ENCODE measurements at regions not wholly inside any gene's neighbourhood (a gene's known extent, or its start where the extent isn't known, plus 50 kb on each side); places are given as distances from the start of the nearest gene placed in this dataset.
"Not testable (repeated sequence)": the region's sequence is repeated elsewhere in the genome, so short reads cannot be mapped to it uniquely, and the experiment has no call there.

DNA sequence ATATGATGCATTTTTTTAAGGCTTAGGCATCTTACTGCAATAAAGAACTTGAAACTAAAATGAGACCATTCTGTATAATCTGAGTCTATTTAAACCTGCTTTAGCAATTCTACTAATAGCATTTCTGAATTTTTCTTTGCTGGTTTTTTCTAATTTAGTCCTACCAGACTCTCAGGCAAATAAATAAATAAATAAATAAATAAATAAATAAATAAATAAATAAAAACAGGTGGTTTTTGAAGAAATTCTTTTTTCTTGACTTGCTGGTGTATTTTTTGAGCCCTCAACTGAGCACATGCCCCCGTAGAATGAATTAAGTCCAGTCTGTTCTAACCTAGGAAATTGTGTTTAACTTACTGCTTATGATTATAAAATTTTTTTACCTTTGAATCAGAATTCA is 134.7 kb upstream of the FOXP2 start:
- no peak for DNase-seq (ENCODE audit: low read depth, low spot score)

DNA sequence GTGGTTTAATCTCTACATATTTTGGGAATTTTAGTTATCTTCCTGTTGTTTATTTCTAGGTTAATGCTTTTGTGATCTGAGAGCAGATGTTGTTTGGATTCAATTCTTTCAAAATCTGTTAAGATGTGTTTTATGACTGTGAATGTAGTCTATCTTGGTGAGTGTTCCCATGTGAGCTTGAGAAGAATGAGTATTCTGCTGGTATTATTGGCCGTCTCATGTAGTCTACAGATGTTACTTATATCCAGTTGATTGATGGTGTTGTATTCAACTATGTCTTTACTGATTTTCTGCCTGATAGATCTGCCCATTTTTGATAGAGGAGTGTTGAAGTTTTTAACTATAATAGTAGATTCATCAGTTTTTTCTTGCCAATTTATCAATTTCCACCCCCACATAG is 141.4 kb upstream of the FOXP2 start:
- no peak for DNase-seq (ENCODE audit: low read depth, low spot score)

DNA sequence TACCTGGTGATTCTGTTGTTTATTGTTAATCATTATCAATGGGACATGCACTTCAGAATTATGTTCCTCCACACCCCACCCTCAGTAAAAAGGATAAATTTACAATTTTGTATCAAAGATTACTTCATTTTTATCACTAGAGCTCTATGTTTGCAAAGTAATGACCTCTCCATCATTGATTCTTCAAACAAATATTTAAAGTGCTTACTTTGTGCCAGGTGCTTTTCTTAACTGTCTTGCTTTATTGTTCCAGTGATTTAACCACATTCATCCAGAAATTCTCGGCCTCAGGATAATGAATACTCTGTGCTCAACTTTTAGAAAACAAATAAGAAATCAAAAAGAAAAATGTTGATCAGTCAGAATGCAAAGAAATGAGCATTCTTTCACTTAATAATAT is 144.9 kb upstream of the FOXP2 start:
- DNase-seq (ENCODE audit: low read depth, low spot score): no peak

DNA sequence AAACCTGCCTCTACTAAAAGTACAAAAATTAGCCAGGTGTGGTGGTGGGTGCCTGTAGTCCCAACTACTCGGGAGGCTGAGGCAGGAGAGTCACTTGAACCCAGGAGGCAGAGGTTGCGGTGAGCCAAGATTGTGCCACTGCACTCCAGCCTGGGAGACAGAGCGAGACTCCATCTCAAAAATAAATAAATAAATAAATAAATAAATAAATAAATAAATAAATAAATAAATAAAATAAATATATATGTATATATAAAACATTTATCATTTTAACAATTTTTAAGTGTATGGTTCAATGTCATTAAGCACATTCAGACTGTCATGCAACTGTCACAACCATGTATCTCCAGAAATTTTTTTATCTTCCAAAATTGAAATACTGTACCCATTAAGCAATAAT is 147.1 kb upstream of the FOXP2 start:
- DNase-seq (ENCODE audit: low read depth, low spot score): not testable (repeated sequence)

DNA sequence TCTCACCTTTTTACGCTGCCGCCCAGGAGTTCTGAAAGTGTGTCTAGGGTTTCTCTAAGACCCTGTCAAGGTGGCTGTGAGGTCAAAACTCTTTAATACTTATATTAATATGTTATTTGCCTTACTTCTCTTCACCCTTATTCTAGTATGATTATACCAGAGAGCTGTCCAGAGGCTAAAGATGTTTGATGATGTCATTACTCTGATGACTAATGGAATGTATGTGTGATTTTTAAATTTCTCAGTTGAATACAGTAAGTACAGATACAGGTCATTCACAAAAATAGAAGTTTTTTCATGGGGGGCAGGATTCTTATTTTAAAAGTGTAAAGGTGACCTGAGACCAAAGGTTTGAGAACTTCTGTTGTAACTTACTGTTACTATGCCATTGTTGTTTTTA is 150.6 kb upstream of the FOXP2 start:
- no peak for DNase-seq (ENCODE audit: low read depth, low spot score)

DNA sequence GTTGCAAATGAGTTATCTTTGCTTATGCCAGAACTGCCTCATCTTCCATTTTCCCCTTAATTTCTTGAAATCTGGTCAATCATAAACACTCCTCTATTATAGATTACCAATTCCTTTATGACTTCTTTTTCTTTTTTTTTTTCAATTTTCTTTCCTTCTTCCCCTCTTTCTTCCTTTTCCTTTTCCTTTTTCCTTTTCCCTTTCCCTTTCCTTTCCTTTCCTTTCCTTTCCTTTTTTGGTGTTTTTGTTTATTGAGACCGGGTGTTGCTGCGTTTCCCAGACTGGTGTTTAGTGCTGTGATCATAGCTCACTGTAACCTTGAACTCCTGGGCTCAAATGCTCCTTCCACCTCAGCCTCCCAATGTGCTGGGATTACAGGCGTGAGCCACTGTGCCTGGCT is 151.4 kb upstream of the FOXP2 start:
- DNase-seq (ENCODE audit: low read depth, low spot score): no peak

DNA sequence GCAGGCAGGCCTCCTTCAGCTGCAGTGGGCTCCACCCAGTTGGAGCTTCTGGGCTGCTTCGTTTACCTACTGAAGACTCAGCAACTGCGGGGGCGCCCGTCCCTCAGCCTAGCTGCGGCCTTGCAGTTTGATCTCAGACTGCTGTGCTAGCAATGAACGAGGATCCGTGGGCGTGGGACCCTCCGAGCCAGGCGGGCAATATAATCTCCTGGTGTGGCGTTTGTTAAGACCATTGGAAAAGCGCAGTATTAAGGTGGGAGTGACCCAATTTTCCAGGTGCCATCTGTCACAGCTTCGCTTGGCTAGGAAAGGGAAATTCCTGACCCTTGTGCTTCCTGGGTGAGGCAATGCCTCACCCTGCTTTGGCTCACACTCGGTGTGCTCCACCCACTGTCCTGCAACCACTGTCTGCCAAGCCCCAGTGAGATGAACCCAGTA is 159.2 kb upstream of the FOXP2 start:
- DNase-seq (ENCODE audit: low read depth, low spot score): no peak

DNA sequence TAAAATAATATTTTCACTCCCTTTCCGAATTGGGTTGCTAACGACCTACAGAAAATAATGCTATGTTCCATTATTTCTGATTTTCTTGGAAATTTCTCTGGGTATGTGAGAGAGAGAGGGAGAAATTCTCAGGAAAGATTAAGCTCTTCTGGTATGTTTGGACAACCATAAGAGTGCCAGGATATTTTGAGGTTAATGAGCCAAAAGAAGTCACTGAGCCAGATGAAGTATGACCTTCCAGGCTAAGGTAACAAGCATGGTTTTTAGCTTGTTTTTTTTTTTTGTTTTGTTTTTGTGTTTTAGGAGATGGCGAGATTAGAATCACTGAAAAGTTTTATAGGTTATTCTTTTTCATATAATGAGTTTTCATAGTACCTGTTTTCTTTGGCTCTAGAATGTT is 171.0 kb upstream of the FOXP2 start:
- DNase-seq (ENCODE audit: low read depth, low spot score): no peak

DNA sequence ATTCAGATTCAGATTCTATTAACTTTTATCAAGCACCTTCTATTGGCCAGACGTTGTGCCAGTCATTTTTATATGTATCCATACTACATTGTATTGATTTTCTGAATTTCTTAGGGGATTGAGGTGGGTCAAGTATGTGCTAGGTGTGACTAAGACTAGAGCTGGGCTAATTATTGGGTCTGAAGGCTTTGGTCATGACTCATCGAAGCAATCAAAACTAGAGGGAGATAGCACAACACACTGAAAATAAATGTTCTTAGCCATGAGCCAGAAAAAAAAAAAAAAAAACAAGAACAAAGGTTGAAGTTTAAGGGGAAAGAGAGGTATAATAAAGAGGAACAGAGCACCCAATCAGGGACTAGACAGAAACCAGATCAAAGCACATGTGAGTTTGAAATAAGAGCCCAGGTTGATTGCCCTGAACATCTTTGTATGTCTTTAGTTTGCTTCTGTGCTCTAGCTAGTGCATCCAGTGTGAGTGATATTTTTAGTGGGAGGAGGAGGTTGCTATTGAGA is 171.6 kb upstream of the FOXP2 start:
- no peak for DNase-seq (ENCODE audit: low read depth, low spot score)

DNA sequence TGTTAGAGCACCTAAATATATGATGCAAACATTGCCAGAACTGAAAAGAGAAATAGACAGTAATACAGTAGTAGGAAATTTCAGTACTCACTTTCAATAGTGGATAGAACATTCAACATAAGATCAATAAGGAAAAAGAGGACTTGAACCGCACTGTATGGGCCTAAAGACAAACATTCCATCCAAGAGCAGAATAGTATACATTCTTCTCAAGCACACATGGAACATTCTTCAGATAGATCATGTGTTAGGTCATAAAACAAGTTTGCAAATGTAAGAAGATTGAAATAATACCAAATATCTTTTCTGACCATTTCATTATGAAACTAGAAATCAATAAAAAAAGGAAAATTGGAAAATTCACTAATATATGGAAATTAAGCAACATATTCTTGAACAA is 185.4 kb upstream of the FOXP2 start:
- no peak for DNase-seq (ENCODE audit: low read depth, low spot score)

DNA sequence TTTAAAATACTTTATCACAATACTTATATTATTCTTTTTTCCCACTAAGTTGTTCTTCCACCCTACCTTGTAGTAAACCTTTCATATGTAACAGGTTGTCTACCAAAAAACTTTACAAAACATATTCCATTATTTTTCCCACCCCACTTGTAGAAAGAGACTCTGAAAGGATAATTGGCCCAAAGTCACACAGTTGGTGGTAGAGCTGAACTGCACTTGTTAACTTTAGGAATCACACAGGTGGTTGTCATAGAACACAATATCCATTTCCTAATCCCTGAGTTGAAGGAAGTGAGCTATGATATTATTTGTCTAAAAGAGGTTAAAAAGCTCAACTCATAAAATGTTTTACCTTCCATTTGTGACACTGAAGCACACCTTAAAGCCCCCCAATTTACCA is 188.8 kb upstream of the FOXP2 start:
- DNase-seq (ENCODE audit: low read depth, low spot score): no peak

DNA sequence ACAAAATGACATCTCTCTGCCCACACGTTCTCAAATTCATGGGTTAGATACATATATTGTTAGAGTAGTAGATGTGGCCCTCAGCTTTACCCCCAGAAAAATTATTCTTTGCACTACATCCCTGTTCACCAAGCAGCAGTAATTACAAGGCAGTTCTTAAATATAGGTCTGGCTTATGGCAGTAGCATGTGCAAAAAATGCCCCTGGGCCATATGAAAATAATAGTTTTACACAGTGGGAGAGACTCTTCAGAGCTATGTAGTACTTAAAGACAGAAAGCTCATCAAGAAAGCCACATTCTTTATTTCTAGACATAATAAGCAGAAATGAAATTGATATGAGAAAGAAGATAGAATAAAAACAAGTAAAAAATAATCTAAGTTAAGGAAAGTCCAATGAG is 196.3 kb upstream of the FOXP2 start:
- DNase-seq (ENCODE audit: low read depth, low spot score): no peak

DNA sequence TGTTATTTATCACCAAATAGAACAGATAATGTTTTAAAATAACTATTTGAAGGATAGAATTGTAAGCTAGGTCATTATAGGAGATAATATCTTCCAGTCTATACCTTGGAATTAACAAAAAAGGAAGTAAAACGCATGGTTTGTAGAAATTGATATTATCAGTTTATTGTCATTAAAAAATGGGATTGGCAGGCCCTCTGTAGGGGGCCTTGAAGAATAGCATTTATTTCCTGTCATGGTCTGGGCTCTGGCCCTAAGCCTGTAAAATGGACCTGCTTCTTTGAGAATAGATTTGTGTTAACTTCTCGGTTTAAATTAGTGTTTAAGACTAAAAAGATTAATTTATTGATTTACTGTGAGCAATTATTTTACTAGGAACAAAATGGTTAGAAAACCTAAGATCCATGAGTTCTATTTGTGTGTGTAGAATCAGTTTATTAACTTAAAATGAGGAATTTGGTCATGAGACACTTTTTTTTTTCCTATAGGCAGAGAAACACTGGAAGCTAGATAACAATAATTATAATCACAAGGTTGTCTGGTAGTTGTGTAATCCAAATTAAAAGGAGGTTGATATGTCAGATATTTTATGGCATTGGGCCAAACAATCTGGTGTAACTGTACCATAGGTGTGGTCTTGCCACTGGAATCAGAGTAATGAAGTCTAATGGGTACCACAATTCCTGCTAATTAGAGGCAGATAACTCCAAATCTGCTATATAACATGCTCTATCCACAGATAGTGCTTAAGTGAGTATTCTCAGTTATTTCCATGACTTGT is 197.4 kb upstream of the FOXP2 start:
- DNase-seq (ENCODE audit: low read depth, low spot score): no peak

DNA sequence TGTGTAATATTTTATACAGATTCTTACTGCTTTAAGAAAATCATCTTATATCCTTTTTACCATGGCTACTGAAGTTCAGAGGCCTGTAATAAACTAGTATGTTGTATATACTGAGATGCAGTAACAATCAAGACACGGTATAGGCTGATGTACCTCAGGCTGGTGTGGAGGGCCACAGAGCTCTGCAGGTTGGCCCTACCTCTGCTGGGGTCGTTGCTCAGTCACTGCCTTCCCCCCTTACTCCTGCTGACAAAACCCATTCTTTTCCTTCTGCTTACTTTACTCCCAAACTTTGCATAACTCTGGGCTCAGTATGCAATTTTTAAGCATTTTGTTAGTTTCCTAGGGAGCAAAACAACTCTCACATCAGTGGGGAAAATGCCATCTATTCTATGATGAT is 200.1 kb upstream of the FOXP2 start:
- no peak for DNase-seq (ENCODE audit: low read depth, low spot score)

DNA sequence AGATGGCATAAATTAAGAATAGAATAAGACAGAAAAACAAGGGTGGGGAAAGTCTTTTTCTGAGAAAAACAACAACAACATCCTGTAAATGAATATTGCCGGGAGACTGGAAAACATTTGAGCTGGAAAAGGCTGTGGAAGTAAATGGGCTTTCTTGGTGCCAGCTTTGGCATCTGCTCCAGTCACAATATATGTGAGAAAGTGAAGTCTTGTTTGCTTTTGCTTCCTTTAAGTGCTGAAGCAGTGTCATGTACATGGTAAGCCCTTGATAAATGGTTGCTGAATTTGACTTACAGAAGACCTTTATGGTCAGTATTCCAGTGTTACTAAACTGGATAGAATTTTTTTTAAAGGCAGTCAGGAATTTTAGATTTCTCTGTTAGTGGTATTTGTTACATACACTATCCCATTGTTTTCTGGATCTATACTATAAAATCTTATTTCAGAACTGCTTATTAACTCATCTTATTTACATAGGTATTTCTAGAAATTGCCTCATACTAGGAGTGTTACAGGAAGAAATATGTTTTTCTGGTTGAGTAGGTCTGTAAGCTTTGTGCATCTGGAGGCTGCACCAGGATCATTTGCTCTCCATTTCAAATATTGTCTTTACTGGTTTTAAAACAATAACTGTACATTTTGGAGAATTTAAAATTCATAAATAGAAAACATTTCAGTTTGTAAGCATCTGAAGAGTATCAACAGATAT is 201.7 kb upstream of the FOXP2 start:
- DNase-seq (ENCODE audit: low read depth, low spot score): no peak

DNA sequence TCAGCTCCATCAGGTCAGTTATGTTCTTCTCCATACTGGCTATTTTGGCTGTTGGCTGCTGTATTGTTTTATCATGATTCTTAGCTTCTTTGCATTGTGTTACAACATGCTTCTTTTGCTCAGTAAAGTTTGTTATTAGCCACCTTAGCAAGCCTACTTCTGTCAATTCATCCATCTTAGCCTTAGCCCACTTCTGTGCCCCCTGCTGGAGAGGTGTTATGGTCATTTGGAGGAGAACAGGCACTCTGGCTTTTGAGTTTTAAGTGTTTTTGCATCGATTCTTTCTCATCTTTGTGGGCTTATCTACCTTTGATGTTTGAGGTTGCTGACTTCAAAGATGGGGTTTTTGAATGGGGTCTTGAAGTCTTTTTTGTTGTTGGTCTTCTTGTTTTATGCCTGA is 204.6 kb upstream of the FOXP2 start:
- DNase-seq (ENCODE audit: low read depth, low spot score): no peak

DNA sequence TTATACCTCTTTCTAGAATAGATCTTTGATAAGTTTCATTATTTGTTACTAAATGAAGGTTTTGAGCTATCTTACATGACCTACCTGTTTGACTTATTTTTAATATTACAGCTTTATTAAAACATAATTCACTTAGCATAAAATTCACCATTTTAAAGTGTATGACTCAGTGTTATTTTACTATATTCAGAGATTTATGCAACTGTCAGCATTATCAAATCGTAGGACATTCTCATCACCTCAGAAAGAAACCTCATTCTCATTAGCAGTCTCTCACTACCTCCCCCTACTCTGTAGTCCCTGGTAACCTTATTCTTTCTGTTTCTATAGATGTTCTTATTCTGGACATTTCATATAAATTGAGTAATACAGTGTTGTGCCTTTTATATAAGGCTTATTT is 207.9 kb upstream of the FOXP2 start:
- DNase-seq (ENCODE audit: low read depth, low spot score): no peak

DNA sequence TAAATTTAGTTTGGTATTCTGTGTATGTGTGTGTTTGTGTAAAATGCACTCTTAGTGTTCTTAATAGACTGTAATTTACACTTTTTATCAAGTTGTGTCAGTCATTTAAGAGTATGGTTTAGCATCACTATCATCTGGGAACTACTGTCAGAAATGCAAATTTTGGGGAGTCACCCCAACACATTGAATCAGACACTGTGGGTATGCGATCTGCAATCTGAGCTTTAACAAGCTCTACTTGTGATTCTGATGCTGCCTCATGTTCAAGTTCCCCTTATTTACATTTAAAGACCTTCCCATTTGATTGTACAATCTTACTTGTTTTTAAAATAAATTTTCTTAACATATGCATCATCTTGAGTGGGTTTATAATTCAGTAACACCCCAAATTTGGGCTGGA is 218.1 kb upstream of the FOXP2 start:
- no peak for DNase-seq (ENCODE audit: low read depth, low spot score)

DNA sequence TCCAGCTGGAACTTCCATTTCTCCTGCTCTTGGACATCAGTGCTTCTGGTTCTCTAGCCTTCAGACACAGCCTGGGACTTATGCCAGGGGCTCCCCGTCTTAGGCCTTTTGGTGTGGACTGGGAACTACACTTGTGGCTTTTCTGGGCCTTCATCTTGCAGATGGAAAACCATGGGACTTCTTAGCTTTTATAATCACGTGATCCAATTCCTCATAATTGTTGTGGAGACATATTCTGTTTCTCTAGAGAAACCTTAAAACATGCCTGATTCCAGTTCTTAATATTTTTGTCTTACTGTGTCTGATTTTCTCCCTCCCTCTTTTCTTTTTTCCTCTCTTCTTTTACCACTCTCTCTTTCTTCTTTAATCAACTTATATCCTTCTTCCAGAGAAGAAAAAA is 224.2 kb upstream of the FOXP2 start:
- DNase-seq (ENCODE audit: low read depth, low spot score): no peak

DNA sequence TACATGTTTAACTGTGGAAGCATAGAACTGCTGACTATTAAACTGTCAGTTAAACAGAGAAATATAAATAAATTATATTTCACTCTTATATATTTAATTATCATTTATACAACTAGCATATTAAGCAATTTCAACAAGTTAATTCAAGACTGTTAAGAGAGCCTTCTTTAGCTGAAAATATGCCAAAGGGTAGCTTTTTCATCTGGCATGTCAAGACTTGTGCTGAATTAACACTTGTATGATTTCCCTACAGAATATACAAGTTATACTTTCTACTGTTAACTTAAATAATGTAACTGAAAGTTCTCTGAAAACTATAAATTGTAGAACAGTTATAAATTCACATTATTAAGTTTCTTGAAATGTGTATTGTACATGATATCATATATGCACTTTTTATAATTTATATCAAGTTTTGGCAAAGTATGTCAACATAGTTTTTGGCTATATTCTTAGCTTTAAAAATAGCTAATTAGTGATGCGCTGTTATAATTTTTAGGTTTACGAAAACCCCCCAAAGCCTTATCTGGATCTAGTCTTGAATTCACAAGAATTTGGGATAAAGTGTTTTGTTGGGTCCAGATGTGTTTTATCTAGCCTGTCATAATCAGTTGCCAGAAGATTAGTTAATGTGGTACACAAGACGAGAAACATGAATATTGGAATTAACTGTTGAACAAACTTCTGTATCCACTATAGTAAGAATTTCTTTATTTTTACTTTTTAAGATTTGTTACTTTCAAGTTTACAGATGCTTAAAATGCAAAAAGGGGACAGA is 231.1 kb upstream of the FOXP2 start:
- no peak for DNase-seq (ENCODE audit: low read depth, low spot score)

DNA sequence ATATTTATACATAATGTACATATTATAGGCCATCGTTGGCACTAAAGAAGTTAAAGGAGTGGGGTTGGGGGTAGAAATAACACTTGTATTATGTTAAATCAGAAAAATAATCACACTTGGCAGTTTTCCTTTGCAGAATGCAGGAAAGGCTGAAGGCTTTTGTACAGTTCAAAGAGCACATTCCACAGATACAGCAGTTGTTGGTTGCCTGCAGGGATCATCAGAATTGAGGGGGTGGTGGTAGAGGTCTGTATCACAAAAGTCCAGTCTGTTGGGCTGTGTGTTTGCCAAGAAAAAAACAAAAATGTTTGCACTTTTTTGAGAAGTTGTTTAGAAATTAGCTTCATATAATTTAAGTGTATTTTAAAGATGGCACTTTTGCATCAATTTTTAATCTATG is 231.8 kb upstream of the FOXP2 start:
- DNase-seq (ENCODE audit: low read depth, low spot score): no peak

DNA sequence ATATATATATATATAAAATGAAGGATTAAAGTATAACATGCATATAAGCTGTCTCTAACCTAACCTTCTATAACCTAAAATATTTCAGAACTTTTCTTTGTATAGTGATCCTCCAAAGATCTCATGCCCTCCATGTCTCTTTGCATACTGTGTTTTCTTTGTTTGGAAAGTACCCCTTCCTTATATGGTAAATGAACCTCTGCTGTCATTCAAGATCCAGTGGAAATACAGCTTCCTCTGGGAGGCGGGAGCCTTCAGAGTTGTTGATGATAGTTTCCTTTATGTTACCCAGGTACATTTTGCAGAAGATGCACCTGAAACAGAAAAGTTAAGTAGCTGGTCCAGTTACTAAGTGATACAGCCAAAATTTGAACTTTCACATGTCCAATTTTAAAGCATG is 233.3 kb upstream of the FOXP2 start:
- DNase-seq (ENCODE audit: low read depth, low spot score): no peak

Data from iPS DF 19.7 (cell line).